ENCODE measurements at regions not wholly inside any gene's neighbourhood (a gene's known extent, or its start where the extent isn't known, plus 50 kb on each side); places are given as distances from the start of the nearest gene placed in this dataset.
"Not testable (repeated sequence)": the region's sequence is repeated elsewhere in the genome, so short reads cannot be mapped to it uniquely, and the experiment has no call there.

GRCh38 chr2:236998758-236999157 lies 86.9 kb upstream of the COPS8 start:
- H3K4me1 Mint-ChIP-seq, result no peaks in the 10 kb centered on the region
- H3K27ac Mint-ChIP-seq, result no peak overlapping the region
- H3K36me3 Mint-ChIP-seq, result no peaks in the 10 kb centered on the region
- no peaks in the 10 kb centered on the region for H3K27me3 ChIP-seq (ENCODE audit: control insufficient read depth, insufficient read depth, low read length)
- peaks cover 10% of the 10 kb centered on the region for H3K27me3 Mint-ChIP-seq
- DNase-seq (no peak), ATAC-seq (ENCODE audit: low read depth in 2 of 2) (no peak)
- no peak overlapping the region for H3K4me3 Mint-ChIP-seq
- peaks cover 0 to 4% (median 0%) of the 10 kb centered on the region in 7 donors for H3K9me3 Mint-ChIP-seq
- H3K9me3 ChIP-seq (ENCODE audit: control insufficient read depth in 2 of 2, low read length in 2 of 2), result no peaks in the 10 kb centered on the region
- no peaks in the 10 kb centered on the region for H3K36me3 ChIP-seq (ENCODE audit: control insufficient read depth, insufficient read depth, low read length)
- no peak overlapping the region for H3K4me3 ChIP-seq (ENCODE audit: low read depth, low read length)
- no peaks in the 10 kb centered on the region for H3K4me1 ChIP-seq (ENCODE audit: control insufficient read depth, insufficient read depth, low read length, poor library complexity, severe bottlenecking)
- H3K27ac ChIP-seq (ENCODE audit: insufficient read depth, low read length, poor library complexity, severe bottlenecking), result no peak overlapping the region

GRCh38 chr2:237000481-237000880 lies 85.2 kb upstream of the COPS8 start:
- Histone ChIP-seq H3K27me3 (ENCODE audit: control insufficient read depth, insufficient read depth, low read length) (no peaks in the 10 kb centered on the region), H3K27ac (ENCODE audit: insufficient read depth, low read length, poor library complexity, severe bottlenecking) (no peak overlapping the region), H3K4me3 (ENCODE audit: low read depth, low read length) (no peak overlapping the region), H3K36me3 (ENCODE audit: control insufficient read depth, insufficient read depth, low read length) (no peaks in the 10 kb centered on the region), H3K9me3 (ENCODE audit: control insufficient read depth in 2 of 2, low read length in 2 of 2) (no peaks in the 10 kb centered on the region), H3K4me1 (ENCODE audit: control insufficient read depth, insufficient read depth, low read length, poor library complexity, severe bottlenecking) (no peaks in the 10 kb centered on the region)
- Mint-ChIP-seq H3K27ac (no peak overlapping the region), H3K4me3 (no peak overlapping the region), H3K4me1 (no peaks in the 10 kb centered on the region), H3K27me3 (peaks cover 10% of the 10 kb centered on the region), H3K36me3 (no peaks in the 10 kb centered on the region), H3K9me3 (no peaks in the 10 kb centered on the region)
- DNase-seq (no peak), ATAC-seq (ENCODE audit: low read depth in 2 of 2) (no peak)

- not testable (repeated sequence) for DNase-seq, H3K27ac Mint-ChIP-seq
These were observed 80.3 kb upstream of the COPS8 start for GRCh38 chr2:237005341-237005740.

GRCh38 chr2:237011206-237011795 lies 74.4 kb upstream of the COPS8 start:
- DNase-seq (no peak), ATAC-seq (ENCODE audit: low read depth in 2 of 2) (no peak)
- Mint-ChIP-seq H3K4me3 (no peak overlapping the region), H3K27me3 (peaks cover 26% of the 10 kb centered on the region), H3K27ac (no peak overlapping the region), H3K9me3 (no peaks in the 10 kb centered on the region), H3K4me1 (no peaks in the 10 kb centered on the region), H3K36me3 (no peaks in the 10 kb centered on the region)
- Histone ChIP-seq H3K4me1 (ENCODE audit: control insufficient read depth, insufficient read depth, low read length, poor library complexity, severe bottlenecking) (no peaks in the 10 kb centered on the region), H3K36me3 (ENCODE audit: control insufficient read depth, insufficient read depth, low read length) (no peaks in the 10 kb centered on the region), H3K27ac (ENCODE audit: insufficient read depth, low read length, poor library complexity, severe bottlenecking) (no peak overlapping the region), H3K9me3 (ENCODE audit: control insufficient read depth in 2 of 2, low read length in 2 of 2) (no peaks in the 10 kb centered on the region), H3K4me3 (ENCODE audit: low read depth, low read length) (no peak overlapping the region), H3K27me3 (ENCODE audit: control insufficient read depth, insufficient read depth, low read length) (no peaks in the 10 kb centered on the region)

More at GRCh38 chr2:237005341-237005740, 80.3 kb upstream of the COPS8 start:
- H3K4me1 Mint-ChIP-seq; H3K27ac ChIP-seq (ENCODE audit: insufficient read depth, low read length, poor library complexity, severe bottlenecking); H3K36me3 ChIP-seq (ENCODE audit: control insufficient read depth, insufficient read depth, low read length); H3K9me3 Mint-ChIP-seq; H3K4me1 ChIP-seq (ENCODE audit: control insufficient read depth, insufficient read depth, low read length, poor library complexity, severe bottlenecking); ATAC-seq (ENCODE audit: low read depth in 2 of 2); H3K9me3 ChIP-seq (ENCODE audit: control insufficient read depth in 2 of 2, low read length in 2 of 2); H3K27me3 ChIP-seq (ENCODE audit: control insufficient read depth, insufficient read depth, low read length); H3K4me3 ChIP-seq (ENCODE audit: low read depth, low read length); H3K4me3 Mint-ChIP-seq; H3K36me3 Mint-ChIP-seq: not testable (repeated sequence)
- peaks cover 12% of the 10 kb centered on the region for H3K27me3 Mint-ChIP-seq

GRCh38 chr2:237012004-237012403 lies 73.7 kb upstream of the COPS8 start:
- Histone ChIP-seq H3K36me3 (ENCODE audit: control insufficient read depth, insufficient read depth, low read length) (no peaks in the 10 kb centered on the region), H3K4me3 (ENCODE audit: low read depth, low read length) (no peak overlapping the region), H3K27me3 (ENCODE audit: control insufficient read depth, insufficient read depth, low read length) (no peaks in the 10 kb centered on the region), H3K9me3 (ENCODE audit: control insufficient read depth in 2 of 2, low read length in 2 of 2) (no peaks in the 10 kb centered on the region), H3K27ac (ENCODE audit: insufficient read depth, low read length, poor library complexity, severe bottlenecking) (no peak overlapping the region), H3K4me1 (ENCODE audit: control insufficient read depth, insufficient read depth, low read length, poor library complexity, severe bottlenecking) (no peaks in the 10 kb centered on the region)
- Mint-ChIP-seq H3K36me3 (no peaks in the 10 kb centered on the region), H3K27me3 (peaks cover 26% of the 10 kb centered on the region), H3K9me3 (no peaks in the 10 kb centered on the region), H3K27ac (no peak overlapping the region), H3K4me3 (no peak overlapping the region), H3K4me1 (no peaks in the 10 kb centered on the region)
- DNase-seq (no peak), ATAC-seq (ENCODE audit: low read depth in 2 of 2) (no peak)

GRCh38 chr2:237012577-237013267 lies 73.0 kb upstream of the COPS8 start:
- Mint-ChIP-seq H3K27ac (no peak overlapping the region), H3K27me3 (peaks cover 26% of the 10 kb centered on the region), H3K4me3 (no peak overlapping the region), H3K36me3 (no peaks in the 10 kb centered on the region), H3K4me1 (no peaks in the 10 kb centered on the region), H3K9me3 (no peaks in the 10 kb centered on the region)
- DNase-seq (no peak), ATAC-seq (ENCODE audit: low read depth in 2 of 2) (no peak)
- Histone ChIP-seq H3K4me3 (ENCODE audit: low read depth, low read length) (no peak overlapping the region), H3K36me3 (ENCODE audit: control insufficient read depth, insufficient read depth, low read length) (no peaks in the 10 kb centered on the region), H3K27me3 (ENCODE audit: control insufficient read depth, insufficient read depth, low read length) (no peaks in the 10 kb centered on the region), H3K27ac (ENCODE audit: insufficient read depth, low read length, poor library complexity, severe bottlenecking) (no peak overlapping the region), H3K9me3 (ENCODE audit: control insufficient read depth in 2 of 2, low read length in 2 of 2) (no peaks in the 10 kb centered on the region), H3K4me1 (ENCODE audit: control insufficient read depth, insufficient read depth, low read length, poor library complexity, severe bottlenecking) (no peaks in the 10 kb centered on the region)

- no peak overlapping the region for H3K27ac Mint-ChIP-seq
- H3K4me3 Mint-ChIP-seq, result no peak overlapping the region
- Histone ChIP-seq H3K4me3 (ENCODE audit: low read depth, low read length) (no peak overlapping the region), H3K27me3 (ENCODE audit: control insufficient read depth, insufficient read depth, low read length) (no peaks in the 10 kb centered on the region), H3K27ac (ENCODE audit: insufficient read depth, low read length, poor library complexity, severe bottlenecking) (no peak overlapping the region), H3K4me1 (ENCODE audit: control insufficient read depth, insufficient read depth, low read length, poor library complexity, severe bottlenecking) (no peaks in the 10 kb centered on the region), H3K9me3 (ENCODE audit: control insufficient read depth in 2 of 2, low read length in 2 of 2) (no peaks in the 10 kb centered on the region), H3K36me3 (ENCODE audit: control insufficient read depth, insufficient read depth, low read length) (no peaks in the 10 kb centered on the region)
- H3K27me3 Mint-ChIP-seq, result peaks cover 25% of the 10 kb centered on the region
- no peaks in the 10 kb centered on the region for H3K9me3 Mint-ChIP-seq
- peaks cover 0 to 4% (median 0%) of the 10 kb centered on the region in 4 donors for H3K4me1 Mint-ChIP-seq
- ATAC-seq (ENCODE audit: low read depth in 2 of 2) (no peak), DNase-seq (no peak)
- no peaks in the 10 kb centered on the region for H3K36me3 Mint-ChIP-seq
These were observed 69.4 kb upstream of the COPS8 start for GRCh38 chr2:237016121-237016915.

Data from CD4-positive, CD25-positive, alpha-beta regulatory T cell (primary cell).